HTR-8/SVneo (cell line): ENCODE measurements at regions not wholly inside any gene's neighbourhood (a gene's known extent, or its start where the extent isn't known, plus 50 kb on each side); places are given as distances from the start of the nearest gene placed in this dataset.

ENCODE experiments used
- DNase-seq: peaks from one replicate; pipeline ENCODE4 v3.0.0; 2011; ENCODE audit warnings: low spot score, mixed read lengths; ENCODE audit not compliant: insufficient read length
- FAIRE-seq: peaks from 2 replicates; lab custom pipeline; 2011; peaks lifted over from hg19 to GRCh38; lab: Jason Lieb, UNC

GRCh38 chr13:26946684-26947343 lies 186.2 kb upstream of the GPR12 start:
- DNase-seq (peak; percentile 57), FAIRE-seq (no peak)

GRCh38 chr13:26943748-26944147 lies 183.2 kb upstream of the GPR12 start:
- FAIRE-seq = no peak
- no peak for DNase-seq

GRCh38 chr13:26942184-26942583 lies 181.6 kb upstream of the GPR12 start:
- DNase-seq = no peak
- FAIRE-seq = no peak

GRCh38 chr13:26941345-26942174 lies 181.0 kb upstream of the GPR12 start:
- FAIRE-seq = no peak
- no peak for DNase-seq

DNA sequence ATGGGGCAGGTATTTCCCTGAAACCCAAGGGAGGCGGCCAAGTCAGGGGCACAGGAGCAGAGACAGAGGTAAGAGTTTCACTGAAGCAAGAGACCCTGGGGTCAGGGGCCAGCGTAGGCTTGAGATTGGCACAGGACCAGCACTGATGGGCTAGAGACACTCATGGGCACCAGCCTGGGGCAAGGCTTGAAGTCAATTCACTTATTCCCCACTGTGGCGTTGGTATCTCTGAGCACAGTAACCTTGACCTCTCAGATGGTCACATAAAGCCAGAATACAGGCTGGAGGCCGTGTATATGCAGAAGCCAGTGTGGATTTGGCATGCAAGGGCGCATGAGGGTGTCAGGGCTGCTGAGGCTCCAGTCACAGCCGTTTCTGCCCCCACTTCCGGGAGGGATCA lies 173.5 kb upstream of the GPR12 start:
- DNase-seq (no peak), FAIRE-seq (no peak)

DNA sequence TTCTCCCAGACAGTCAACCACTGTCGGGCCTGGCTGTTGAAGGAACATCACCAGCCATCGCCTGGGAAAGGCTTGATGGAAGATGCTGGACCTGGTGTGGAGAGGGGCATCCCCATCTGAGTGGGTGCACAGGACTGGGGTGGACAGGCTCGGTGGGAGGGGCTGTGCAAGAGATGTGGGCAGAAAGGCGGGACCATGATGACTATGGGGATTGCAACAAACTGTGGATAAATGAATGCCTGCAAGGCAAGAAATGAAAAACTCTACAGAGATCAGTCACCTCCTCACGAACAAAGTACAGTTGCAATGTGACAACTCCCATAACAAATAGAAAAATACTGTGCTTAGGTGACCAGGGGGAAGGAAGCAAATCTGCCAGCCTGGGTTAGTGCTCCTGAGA lies 171.9 kb upstream of the GPR12 start:
- no peak for DNase-seq

GRCh38 chr13:26929971-26930730 lies 169.6 kb upstream of the GPR12 start:
- FAIRE-seq = no peak
- peak; percentile 56 for DNase-seq

More for the DNA sequence above, 171.9 kb upstream of the GPR12 start:
- no peak for FAIRE-seq

DNA sequence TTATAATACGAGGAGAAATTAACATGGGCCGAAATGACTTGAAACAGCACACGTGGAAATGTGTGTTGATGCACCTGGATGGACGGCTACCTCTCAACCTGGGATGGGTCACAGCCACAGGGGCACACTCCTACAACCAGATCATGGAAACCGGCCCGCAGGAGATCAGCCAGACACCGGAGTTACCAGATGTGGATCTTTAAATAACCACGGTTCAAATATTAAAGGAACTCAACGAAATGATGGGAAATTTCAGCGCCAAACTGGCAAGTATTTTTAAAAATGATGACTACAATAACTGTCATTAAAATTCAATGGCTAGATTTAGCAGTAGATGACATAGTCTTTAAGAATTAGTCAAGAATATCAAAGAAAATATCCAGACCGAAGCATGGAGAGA lies 166.9 kb upstream of the GPR12 start:
- no peak for DNase-seq
- no peak for FAIRE-seq

- FAIRE-seq (no peak), DNase-seq (no peak)
Measured at GRCh38 chr13:26926371-26926770, 165.8 kb upstream of the GPR12 start.

- FAIRE-seq (no peak), DNase-seq (no peak)
Measured at GRCh38 chr13:26923824-26924605, 163.4 kb upstream of the GPR12 start.

DNA sequence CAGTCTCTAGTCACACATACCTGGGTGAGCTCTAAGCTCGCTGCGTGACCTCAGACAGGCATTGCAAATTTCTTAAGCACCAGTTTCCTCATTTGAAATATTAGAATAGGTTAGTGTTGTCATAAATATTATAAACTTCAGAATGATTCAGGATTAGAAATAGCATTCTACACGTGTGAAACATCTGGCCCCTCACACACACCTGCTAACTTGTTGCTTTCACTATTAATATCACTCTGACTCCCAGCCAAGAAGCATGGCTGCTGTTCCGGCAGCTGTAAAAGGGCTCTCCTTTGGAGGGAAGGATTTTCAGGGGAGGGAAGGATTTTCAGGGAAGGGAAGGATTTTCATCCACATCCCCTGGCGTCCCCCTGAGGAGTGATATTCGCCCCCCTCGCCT lies 161.3 kb upstream of the GPR12 start:
- no peak for DNase-seq
- no peak for FAIRE-seq

DNA sequence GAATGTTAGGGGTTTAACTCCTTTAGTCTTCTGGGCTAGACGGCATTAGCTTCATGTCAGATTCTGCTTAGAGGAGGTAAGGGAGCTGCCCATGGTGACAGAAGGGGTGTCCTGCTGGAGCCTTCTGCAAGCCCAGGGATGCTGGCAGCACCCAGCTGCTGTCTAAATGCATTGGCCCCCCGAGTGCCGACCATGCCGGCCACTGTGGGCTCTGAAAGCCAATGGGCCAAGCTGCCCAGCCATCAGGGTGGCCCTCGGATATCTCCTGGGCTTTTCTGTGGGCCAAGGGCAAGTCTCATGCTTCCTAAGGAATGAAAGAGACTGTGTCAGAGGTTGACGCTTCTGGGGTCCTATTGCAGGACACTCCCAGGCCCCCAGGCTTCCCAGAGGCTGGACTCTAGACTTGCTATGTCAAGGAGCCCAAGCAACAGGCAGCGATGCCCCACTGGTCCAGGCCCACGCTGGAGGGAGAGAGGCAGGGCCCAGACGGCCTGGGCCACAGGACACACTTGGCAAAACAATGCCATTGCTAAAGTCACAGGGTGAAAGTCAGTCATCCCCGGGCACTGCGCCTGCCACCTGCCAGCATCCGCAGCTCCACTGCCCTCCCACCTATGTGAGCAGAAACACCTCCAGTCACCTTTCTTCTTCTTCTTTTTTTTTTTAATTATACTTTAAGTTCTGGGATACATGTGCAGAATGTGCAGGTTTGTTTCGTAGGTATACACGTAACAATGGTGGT lies 160.2 kb upstream of the GPR12 start:
- FAIRE-seq = no peak

DNA sequence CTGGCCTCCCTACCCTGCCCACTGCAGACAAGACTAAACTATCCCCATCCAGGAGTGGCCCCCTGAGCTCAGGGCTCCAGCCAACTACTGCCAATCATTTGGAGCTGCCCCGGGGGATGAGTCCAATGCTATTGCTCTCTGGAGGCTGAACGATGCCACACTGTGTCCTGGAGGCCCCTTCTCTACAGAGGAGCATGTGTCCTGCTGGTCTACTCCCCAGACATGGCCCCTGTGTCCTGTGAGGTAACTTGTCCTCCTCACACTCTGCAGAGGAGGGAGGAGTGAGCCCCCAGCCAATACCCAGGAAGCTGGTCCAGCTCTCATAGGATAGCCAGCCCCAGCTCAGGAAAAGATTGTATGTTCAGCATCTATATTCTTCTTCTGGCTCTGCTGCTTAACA lies 159.1 kb upstream of the GPR12 start:
- FAIRE-seq (no peak), DNase-seq (no peak)

More for the DNA sequence above, 160.2 kb upstream of the GPR12 start:
- DNase-seq = no peak

DNA sequence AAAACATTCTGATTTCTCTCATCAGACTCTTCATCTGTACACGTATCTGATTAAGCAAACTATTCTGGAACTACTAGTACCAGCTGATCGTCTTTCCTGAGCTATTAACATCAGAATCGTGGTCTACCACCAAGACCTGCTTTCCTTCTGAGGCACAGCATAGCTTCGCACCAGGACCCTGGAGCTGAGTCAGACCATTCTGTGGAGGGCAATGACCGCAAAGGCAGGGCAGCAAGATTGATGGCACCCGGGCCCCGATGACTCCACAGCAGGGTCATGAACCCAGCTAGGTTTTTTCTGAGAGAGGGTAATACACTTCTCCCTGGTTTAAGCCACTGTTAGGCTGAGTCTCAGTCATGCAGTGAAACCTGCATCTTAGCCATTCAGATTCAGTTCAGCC lies 158.7 kb upstream of the GPR12 start:
- FAIRE-seq (no peak), DNase-seq (no peak)

GRCh38 chr13:26914624-26915023 lies 154.0 kb upstream of the GPR12 start:
- DNase-seq = no peak
- FAIRE-seq = no peak

- DNase-seq = no peak
- no peak for FAIRE-seq
Measured at GRCh38 chr13:26914148-26914547, 153.6 kb upstream of the GPR12 start.

GRCh38 chr13:26910754-26911465 lies 150.3 kb upstream of the GPR12 start:
- DNase-seq (no peak), FAIRE-seq (no peak)

DNA sequence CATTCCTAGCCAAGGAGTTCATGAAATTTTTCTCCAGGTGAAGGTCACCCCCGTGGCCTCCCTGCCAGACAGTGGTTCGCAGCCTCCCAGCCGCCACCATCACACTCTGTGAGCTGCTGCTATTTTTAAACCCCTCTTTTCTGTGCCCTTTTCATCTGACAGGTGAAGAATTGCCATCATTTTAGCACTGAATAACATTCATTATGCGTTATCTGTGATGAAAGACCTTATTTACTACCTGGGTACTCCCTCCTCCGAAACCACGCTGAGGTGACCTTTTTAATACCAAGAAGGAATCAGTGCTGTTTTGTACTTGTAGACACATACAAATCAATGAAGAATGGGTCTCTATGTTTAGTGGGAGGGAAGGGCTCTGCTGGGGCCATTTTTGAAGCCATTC lies 148.9 kb upstream of the GPR12 start:
- FAIRE-seq = no peak

GRCh38 chr13:26908126-26908525 lies 147.5 kb upstream of the GPR12 start:
- no peak for DNase-seq
- FAIRE-seq = no peak

More for the DNA sequence above, 148.9 kb upstream of the GPR12 start:
- DNase-seq = no peak
